ENCODE measurements at regions not wholly inside any gene's neighbourhood (a gene's known extent, or its start where the extent isn't known, plus 50 kb on each side); places are given as distances from the start of the nearest gene placed in this dataset.

DNA sequence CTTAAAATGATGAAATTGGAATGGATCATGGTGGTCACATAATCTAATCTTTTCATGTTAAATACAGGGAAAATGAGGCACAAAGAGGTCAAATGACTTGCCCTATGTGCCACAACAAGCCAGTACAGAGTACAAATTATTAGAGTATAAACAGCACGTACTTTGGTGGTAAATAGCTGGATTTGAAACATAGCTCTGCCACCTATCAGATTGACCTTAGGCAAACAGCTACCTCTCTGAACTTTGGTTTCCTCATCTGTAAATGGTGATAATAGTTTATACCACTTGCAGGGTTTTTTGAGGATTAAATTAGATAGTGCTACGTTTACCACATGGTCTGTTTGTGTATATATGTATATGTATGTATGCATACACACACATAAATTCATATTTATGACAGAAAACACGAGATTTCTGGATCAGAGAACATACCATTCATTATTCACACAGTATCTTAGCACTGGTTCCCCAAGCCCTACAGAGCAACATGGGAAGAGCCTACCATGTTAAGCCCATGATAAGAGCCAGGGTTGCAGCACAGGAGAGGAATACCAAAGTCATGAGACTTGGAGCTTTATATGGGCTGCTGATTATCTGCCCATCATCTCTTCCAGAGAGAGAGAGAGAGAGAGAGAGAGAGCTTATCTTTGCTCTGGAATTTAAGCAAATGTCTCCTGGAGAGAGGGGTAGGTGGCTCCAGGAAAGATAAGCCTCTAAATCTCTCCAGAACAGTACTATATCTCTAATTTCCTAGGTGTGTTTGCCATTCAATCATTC is 73.5 kb downstream of the MDH1 start:
- TF ChIP-seq, protein P1, sequence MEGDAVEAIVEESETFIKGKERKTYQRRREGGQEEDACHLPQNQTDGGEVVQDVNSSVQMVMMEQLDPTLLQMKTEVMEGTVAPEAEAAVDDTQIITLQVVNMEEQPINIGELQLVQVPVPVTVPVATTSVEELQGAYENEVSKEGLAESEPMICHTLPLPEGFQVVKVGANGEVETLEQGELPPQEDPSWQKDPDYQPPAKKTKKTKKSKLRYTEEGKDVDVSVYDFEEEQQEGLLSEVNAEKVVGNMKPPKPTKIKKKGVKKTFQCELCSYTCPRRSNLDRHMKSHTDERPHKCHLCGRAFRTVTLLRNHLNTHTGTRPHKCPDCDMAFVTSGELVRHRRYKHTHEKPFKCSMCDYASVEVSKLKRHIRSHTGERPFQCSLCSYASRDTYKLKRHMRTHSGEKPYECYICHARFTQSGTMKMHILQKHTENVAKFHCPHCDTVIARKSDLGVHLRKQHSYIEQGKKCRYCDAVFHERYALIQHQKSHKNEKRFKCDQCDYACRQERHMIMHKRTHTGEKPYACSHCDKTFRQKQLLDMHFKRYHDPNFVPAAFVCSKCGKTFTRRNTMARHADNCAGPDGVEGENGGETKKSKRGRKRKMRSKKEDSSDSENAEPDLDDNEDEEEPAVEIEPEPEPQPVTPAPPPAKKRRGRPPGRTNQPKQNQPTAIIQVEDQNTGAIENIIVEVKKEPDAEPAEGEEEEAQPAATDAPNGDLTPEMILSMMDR (conservative IDR thresholded peaks at IDR 0.05; ENCODE audit: low read length) = no peak
- no peak for TF ChIP-seq EZH2phosphoT487 (IDR thresholded peaks at IDR 0.05; ENCODE audit: borderline replicate concordance, low read depth, low read length)

Measured in OCI-LY7 (cell line).